GM12878 (cell line): ENCODE measurements at regions not wholly inside any gene's neighbourhood (a gene's known extent, or its start where the extent isn't known, plus 50 kb on each side); places are given as distances from the start of the nearest gene placed in this dataset.

Experiments
- ATF2 ChIP-seq: IDR thresholded peaks from 2 replicates; pipeline ENCODE4 v1.6.1; 2012; ENCODE audit warnings: low read length, inconsistent platforms
- CTCF ChIP-seq, 3 experiments: IDR thresholded peaks in 2 of 3; conservative IDR thresholded peaks in 1 of 3; 2 replicates each; pipeline ENCODE4 v1.5.1; 2011; ENCODE audit warnings: low read depth in 3 of 3, low read length in 3 of 3, mild to moderate bottlenecking in 3 of 3, control low read depth in 2 of 3, moderate library complexity in 2 of 3, inconsistent platforms in 1 of 3, mixed read lengths in 1 of 3; ENCODE audit not compliant: control insufficient read depth in 2 of 3, insufficient read depth in 1 of 3; ENCODE audit errors: extremely low read depth in 1 of 3
- EGR1 ChIP-seq, 2 experiments: IDR thresholded peaks; 1 replicate in 1 of 2; 2 replicates in 1 of 2; pipeline ENCODE4 v1.6.1; 2011 to 2012; ENCODE audit warnings: low read depth in 2 of 2, low read length in 2 of 2, borderline replicate concordance in 1 of 2, mild to moderate bottlenecking in 1 of 2, moderate library complexity in 1 of 2
- NRF1 ChIP-seq: conservative IDR thresholded peaks from 2 replicates; pipeline ENCODE4 v1.6.1; 2011; ENCODE audit warnings: mild to moderate bottlenecking, low read depth, low read length, improper control_type of control experiment
- PBX3 ChIP-seq: IDR thresholded peaks from 2 replicates; pipeline ENCODE4 v1.6.1; 2011; ENCODE audit warnings: mild to moderate bottlenecking, low read depth, low read length, moderate library complexity; ENCODE audit not compliant: insufficient replicate concordance
- POU2F2 ChIP-seq: IDR thresholded peaks from 3 replicates; pipeline ENCODE4 v1.6.1; 2011; ENCODE audit warnings: low read depth, mild to moderate bottlenecking, low read length, borderline replicate concordance
- SREBF1 ChIP-seq: IDR thresholded peaks from 2 replicates; pipeline ENCODE4 v1.6.1; 2012; ENCODE audit warnings: mild to moderate bottlenecking, low read length
- TARDBP ChIP-seq: IDR thresholded peaks from 2 replicates; pipeline ENCODE4 v1.6.1; 2016; ENCODE audit warnings: borderline replicate concordance

DNA sequence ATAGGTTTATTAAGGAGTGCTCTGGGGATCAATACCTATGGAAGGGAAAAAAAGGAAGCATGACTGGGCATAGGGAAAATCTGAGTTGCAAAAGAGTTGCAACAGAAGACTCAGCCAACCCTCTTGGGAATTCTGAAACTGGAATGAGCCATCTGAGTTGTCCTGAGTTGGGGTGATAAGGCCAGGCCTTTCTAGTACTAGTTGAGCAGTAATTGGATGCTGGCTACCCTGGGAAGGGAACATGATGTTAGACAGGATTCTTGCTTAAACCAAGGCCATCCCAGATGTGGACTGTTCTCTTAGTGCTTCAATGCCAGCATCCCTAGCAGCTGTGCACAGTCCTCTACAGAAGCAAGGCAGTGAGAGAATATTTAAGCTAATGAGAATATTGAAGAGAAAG, 348.8 kb upstream of the GULP1 start:
- TF ChIP-seq ATF2 (no peak), SREBF1 (no peak), PBX3 (no peak), EGR1 (IDR thresholded peaks at IDR 0.05; ENCODE audit: borderline replicate concordance in 1 of 2, low read depth in 2 of 2, low read length in 2 of 2) (no peak), NRF1 (no peak), TARDBP (no peak), CTCF (IDR thresholded peaks at IDR 0.05 in 2 of 3, conservative IDR thresholded peaks at IDR 0.05 in 1 of 3; ENCODE audit: control insufficient read depth in 2 of 3, extremely low read depth in 1 of 3, insufficient read depth in 1 of 3, low read depth in 3 of 3, low read length in 3 of 3) (no peak), POU2F2 (no peak)
